OCI-LY1 (cell line): ENCODE measurements at regions not wholly inside any gene's neighbourhood (a gene's known extent, or its start where the extent isn't known, plus 50 kb on each side); places are given as distances from the start of the nearest gene placed in this dataset.
"Not testable (repeated sequence)": the region's sequence is repeated elsewhere in the genome, so short reads cannot be mapped to it uniquely, and the experiment has no call there.

ENCODE experiments used
- EZH2 ChIP-seq: fragments of 200-600 bp; sonication (generic), shearing (Covaris generic); IDR thresholded peaks from 2 replicates; pipeline ENCODE4 v1.8.0; 2017; ENCODE audit warnings: borderline replicate concordance, mixed run types, mild to moderate bottlenecking, antibody characterized with exemption, low read length, moderate library complexity, mixed read lengths
- TF ChIP-seq, protein P1 (sequence below): fragments of 200-600 bp; sonication (generic), shearing (Covaris generic); IDR thresholded peaks from 2 replicates; pipeline ENCODE4 v1.5.1; 2017; ENCODE audit warnings: mild to moderate bottlenecking, antibody characterized with exemption, low read length, moderate library complexity, mixed read lengths

DNA sequence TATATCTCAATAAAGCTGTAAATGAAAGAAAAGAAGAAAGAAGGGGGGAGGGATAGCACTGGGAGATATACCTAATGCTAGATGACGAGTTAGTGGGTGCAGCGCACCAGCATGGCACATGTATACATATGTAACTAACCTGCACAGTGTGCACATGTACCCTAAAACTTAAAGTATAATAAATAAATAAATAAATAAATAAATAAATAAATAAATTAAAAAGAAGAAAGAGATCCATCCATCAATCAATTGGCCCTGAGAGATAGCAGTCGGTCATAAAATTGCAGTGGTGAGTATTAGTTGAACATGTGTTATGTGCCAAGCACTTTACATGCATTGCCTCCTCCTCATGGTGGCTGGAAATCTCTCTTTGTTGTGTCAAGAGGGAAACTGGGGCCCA, 95.2 kb upstream of the YWHAQ start:
- TF ChIP-seq, protein P1, sequence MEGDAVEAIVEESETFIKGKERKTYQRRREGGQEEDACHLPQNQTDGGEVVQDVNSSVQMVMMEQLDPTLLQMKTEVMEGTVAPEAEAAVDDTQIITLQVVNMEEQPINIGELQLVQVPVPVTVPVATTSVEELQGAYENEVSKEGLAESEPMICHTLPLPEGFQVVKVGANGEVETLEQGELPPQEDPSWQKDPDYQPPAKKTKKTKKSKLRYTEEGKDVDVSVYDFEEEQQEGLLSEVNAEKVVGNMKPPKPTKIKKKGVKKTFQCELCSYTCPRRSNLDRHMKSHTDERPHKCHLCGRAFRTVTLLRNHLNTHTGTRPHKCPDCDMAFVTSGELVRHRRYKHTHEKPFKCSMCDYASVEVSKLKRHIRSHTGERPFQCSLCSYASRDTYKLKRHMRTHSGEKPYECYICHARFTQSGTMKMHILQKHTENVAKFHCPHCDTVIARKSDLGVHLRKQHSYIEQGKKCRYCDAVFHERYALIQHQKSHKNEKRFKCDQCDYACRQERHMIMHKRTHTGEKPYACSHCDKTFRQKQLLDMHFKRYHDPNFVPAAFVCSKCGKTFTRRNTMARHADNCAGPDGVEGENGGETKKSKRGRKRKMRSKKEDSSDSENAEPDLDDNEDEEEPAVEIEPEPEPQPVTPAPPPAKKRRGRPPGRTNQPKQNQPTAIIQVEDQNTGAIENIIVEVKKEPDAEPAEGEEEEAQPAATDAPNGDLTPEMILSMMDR, result not testable (repeated sequence)
- not testable (repeated sequence) for TF ChIP-seq EZH2
